WTC11 (cell line): ENCODE measurements at regions not wholly inside any gene's neighbourhood (a gene's known extent, or its start where the extent isn't known, plus 50 kb on each side); places are given as distances from the start of the nearest gene placed in this dataset.

ENCODE experiments used
- ATAC-seq: fragments of 200-7000 bp; cut with Tn5 transposase; 2 replicates; pipeline ENCODE4 v1.10.0; 2021; ENCODE audit warnings: mild to moderate bottlenecking, moderate library complexity
- CTCF ChIA-PET: fragments of 300-600 bp; sonication (Branson Sonifier 250); formaldehyde crosslinking; loops from one replicate; lab custom pipeline; 2021; ENCODE audit warnings: antibody characterized with exemption; lab: Charles Lee
- POLR2A ChIA-PET: fragments of 350-600 bp; sonication (Branson Sonifier 250); formaldehyde crosslinking; loops from one replicate; lab custom pipeline; 2021; ENCODE audit warnings: antibody characterized with exemption; lab: Charles Lee
- DNase-seq: peaks from one replicate; pipeline ENCODE4 v3.0.0; 2021; ENCODE audit warnings: low spot score
- H3K27ac Mint-ChIP-seq: 2 replicates; pipeline ENCODE4 v1.8.0; 2021; ENCODE audit warnings: mixed read lengths
- H3K27me3 Mint-ChIP-seq: 2 replicates; pipeline ENCODE4 v1.8.0; 2021; ENCODE audit warnings: low read depth, mild to moderate bottlenecking, moderate library complexity, mixed read lengths
- H3K36me3 Mint-ChIP-seq: 2 replicates; pipeline ENCODE4 v1.8.0; 2021; ENCODE audit warnings: mixed read lengths
- H3K4me1 Mint-ChIP-seq: 2 replicates; pipeline ENCODE4 v1.8.0; 2022; ENCODE audit warnings: mixed read lengths
- H3K4me3 Mint-ChIP-seq: 2 replicates; pipeline ENCODE4 v1.8.0; 2021; ENCODE audit warnings: mild to moderate bottlenecking, moderate library complexity, mixed read lengths
- H3K9me3 Mint-ChIP-seq: 2 replicates; pipeline ENCODE4 v1.8.0; 2021; ENCODE audit warnings: mixed read lengths
- ATF6 ChIP-seq: sonication (generic); formaldehyde crosslinking; IDR thresholded peaks from 2 replicates; pipeline ENCODE4 v1.8.1; 2023; ENCODE audit warnings: mild to moderate bottlenecking, missing genetic modification reagents
- CREB1 ChIP-seq: sonication (generic); formaldehyde crosslinking; IDR thresholded peaks from 2 replicates; pipeline ENCODE4 v1.8.0; 2023; ENCODE audit warnings: mild to moderate bottlenecking, missing genetic modification reagents
- CREM ChIP-seq: sonication (generic); formaldehyde crosslinking; IDR thresholded peaks from 2 replicates; pipeline ENCODE4 v1.8.1; 2022; ENCODE audit warnings: mild to moderate bottlenecking, missing genetic modification reagents, moderate library complexity
- CTCF ChIP-seq: fragments of 200-600 bp; IDR thresholded peaks from 2 replicates; pipeline ENCODE4 v1.8.0; 2022; ENCODE audit warnings: antibody characterized with exemption
- ETV6 ChIP-seq: sonication (generic); formaldehyde crosslinking; IDR thresholded peaks from 2 replicates; pipeline ENCODE4 v1.8.1; 2022; ENCODE audit warnings: mild to moderate bottlenecking, missing genetic modification reagents
- FOXK1 ChIP-seq: sonication (generic); formaldehyde crosslinking; IDR thresholded peaks from 2 replicates; pipeline ENCODE4 v1.8.0; 2022; ENCODE audit warnings: mild to moderate bottlenecking, moderate library complexity, missing genetic modification reagents
- FOXP1 ChIP-seq: sonication (generic); formaldehyde crosslinking; IDR thresholded peaks from 2 replicates; pipeline ENCODE4 v1.8.0; 2022; ENCODE audit warnings: missing genetic modification reagents, mild to moderate bottlenecking, moderate library complexity, borderline replicate concordance
- FOXP4 ChIP-seq: sonication (generic); formaldehyde crosslinking; IDR thresholded peaks from 2 replicates; pipeline ENCODE4 v1.8.0; 2022; ENCODE audit warnings: mild to moderate bottlenecking, missing genetic modification reagents
- JAZF1 ChIP-seq: fragments of 250-450 bp; sonication (Bioruptor Pico); IDR thresholded peaks from 2 replicates; pipeline ENCODE4 v1.9.0; 2021; ENCODE audit warnings: moderate library complexity, mild to moderate bottlenecking, inconsistent platforms
- JUN ChIP-seq: sonication (generic); formaldehyde crosslinking; IDR thresholded peaks from 2 replicates; pipeline ENCODE4 v1.8.0; 2023; ENCODE audit warnings: mild to moderate bottlenecking, missing genetic modification reagents
- MLX ChIP-seq: sonication (generic); formaldehyde crosslinking; IDR thresholded peaks from 2 replicates; pipeline ENCODE4 v1.8.1; 2023; ENCODE audit warnings: mild to moderate bottlenecking, missing genetic modification reagents, moderate library complexity
- NFATC4 ChIP-seq: fragments of 250-450 bp; sonication (Bioruptor Pico); IDR thresholded peaks from 2 replicates; pipeline ENCODE4 v1.9.0; 2021; ENCODE audit warnings: mild to moderate bottlenecking
- NR1H2 ChIP-seq: sonication (generic); formaldehyde crosslinking; IDR thresholded peaks from 2 replicates; pipeline ENCODE4 v1.9.0; 2021; ENCODE audit warnings: mild to moderate bottlenecking, moderate library complexity, missing genetic modification reagents
- NR2C2 ChIP-seq: sonication (generic); formaldehyde crosslinking; IDR thresholded peaks from 2 replicates; pipeline ENCODE4 v1.8.0; 2022; ENCODE audit warnings: mild to moderate bottlenecking, missing genetic modification reagents
- NR3C1 ChIP-seq: sonication (generic); formaldehyde crosslinking; conservative IDR thresholded peaks from 2 replicates; pipeline ENCODE4 v1.8.1; 2023; ENCODE audit warnings: low read depth, mild to moderate bottlenecking, missing genetic modification reagents
- PRDM15 ChIP-seq: sonication (generic); formaldehyde crosslinking; IDR thresholded peaks from 2 replicates; pipeline ENCODE4 v1.8.0; 2022; ENCODE audit warnings: missing genetic modification reagents
- RELA ChIP-seq: sonication (generic); formaldehyde crosslinking; IDR thresholded peaks from 2 replicates; pipeline ENCODE4 v1.8.1; 2022; ENCODE audit warnings: missing genetic modification reagents, mild to moderate bottlenecking, borderline replicate concordance
- SMAD3 ChIP-seq: sonication (generic); formaldehyde crosslinking; IDR thresholded peaks from 2 replicates; pipeline ENCODE4 v1.8.0; 2022; ENCODE audit warnings: missing genetic modification reagents, mild to moderate bottlenecking, borderline replicate concordance
- SP1 ChIP-seq: sonication (generic); formaldehyde crosslinking; conservative IDR thresholded peaks from 2 replicates; pipeline ENCODE4 v1.8.1; 2022; ENCODE audit warnings: missing genetic modification reagents
- TCF7 ChIP-seq: sonication (generic); formaldehyde crosslinking; IDR thresholded peaks from 2 replicates; pipeline ENCODE4 v1.8.0; 2022; ENCODE audit warnings: mild to moderate bottlenecking, low read depth, missing genetic modification reagents, moderate library complexity
- ZNF138 ChIP-seq: sonication (generic); formaldehyde crosslinking; conservative IDR thresholded peaks from 2 replicates; pipeline ENCODE4 v1.8.1; 2022; ENCODE audit warnings: mild to moderate bottlenecking, moderate library complexity, missing genetic modification reagents
- ZNF219 ChIP-seq: sonication (generic); formaldehyde crosslinking; IDR thresholded peaks from 2 replicates; pipeline ENCODE4 v1.8.0; 2023; ENCODE audit warnings: missing genetic modification reagents, mild to moderate bottlenecking, borderline replicate concordance
- ZNF263 ChIP-seq: sonication (generic); formaldehyde crosslinking; IDR thresholded peaks from 2 replicates; pipeline ENCODE4 v1.8.1; 2022; ENCODE audit warnings: low read depth, mild to moderate bottlenecking, moderate library complexity, missing genetic modification reagents
- ZNF281 ChIP-seq: sonication (generic); formaldehyde crosslinking; IDR thresholded peaks from 2 replicates; pipeline ENCODE4 v1.8.0; 2023; ENCODE audit warnings: mild to moderate bottlenecking, missing genetic modification reagents
- ZNF396 ChIP-seq: fragments of 250-450 bp; sonication (Bioruptor Pico); IDR thresholded peaks from 2 replicates; pipeline ENCODE4 v1.8.0; 2021; ENCODE audit warnings: mild to moderate bottlenecking, moderate library complexity, borderline replicate concordance
- ZNF671 ChIP-seq: fragments of 250-450 bp; sonication (Bioruptor Pico); IDR thresholded peaks from 2 replicates; pipeline ENCODE4 v1.8.0; 2021; ENCODE audit warnings: mild to moderate bottlenecking

- ChIA-PET POLR2A (no interaction called here), CTCF (interaction anchor here (0.6 kb wide), 1 partner anchor 37 kb away, joined by 5 read pairs; no protein-coding TSS in a partner anchor)
- H3K4me1 Mint-ChIP-seq, result peaks cover 8% of the 10 kb centered on the region; the same call in 1 of the 2 replicates
- H3K27ac Mint-ChIP-seq, result no peak overlapping the region
- TF ChIP-seq CREM (no peak), ZNF396 (no peak), SP1 (CRISPR knock-in tag) (no peak), ZNF281 (no peak), ATF6 (CRISPR knock-in tag) (no peak), ZNF263 (CRISPR knock-in tag) (no peak), RELA (no peak), FOXP1 (CRISPR knock-in tag) (no peak), CREB1 (CRISPR knock-in tag) (no peak), MLX (no peak), JUN (CRISPR knock-in tag) (no peak), ZNF219 (CRISPR knock-in tag) (no peak), FOXK1 (CRISPR knock-in tag) (no peak), NR3C1 (CRISPR knock-in tag) (no peak), NR2C2 (CRISPR knock-in tag) (no peak), NFATC4 (CRISPR knock-in tag) (no peak), NR1H2 (CRISPR knock-in tag) (no peak), ZNF138 (CRISPR knock-in tag) (no peak), CTCF (no peak)
- DNase-seq (no peak), ATAC-seq (no peak)
- H3K9me3 Mint-ChIP-seq, result peaks cover 16% of the 10 kb centered on the region
- no peaks in the 10 kb centered on the region for H3K36me3 Mint-ChIP-seq
- H3K27me3 Mint-ChIP-seq, result no peaks in the 10 kb centered on the region; the same call in 1 of the 2 replicates
- no peak overlapping the region for H3K4me3 Mint-ChIP-seq
Measured at GRCh38 chr4:54607067-54607466, 50.7 kb upstream of the KIT start.

GRCh38 chr4:54607521-54607920 is 50.2 kb upstream of the KIT start:
- Mint-ChIP-seq H3K27ac (no peak overlapping the region), H3K36me3 (no peaks in the 10 kb centered on the region), H3K27me3 (no peaks in the 10 kb centered on the region; the same call in 1 of the 2 replicates), H3K9me3 (peaks cover 16% of the 10 kb centered on the region), H3K4me1 (peaks cover 8% of the 10 kb centered on the region; the same call in 1 of the 2 replicates), H3K4me3 (no peak overlapping the region)
- CTCF ChIA-PET, result no interaction called here
- DNase-seq (no peak), ATAC-seq (no peak)
- POLR2A ChIA-PET, result no interaction called here
- TF ChIP-seq FOXP4 (CRISPR knock-in tag), result no peak
- TF ChIP-seq TCF7 (CRISPR knock-in tag), result no peak
- no peak for TF ChIP-seq PRDM15
- TF ChIP-seq SMAD3, result no peak
- no peak for TF ChIP-seq JAZF1 (CRISPR knock-in tag)
- TF ChIP-seq ETV6, result no peak
- no peak for TF ChIP-seq ZNF671 (CRISPR knock-in tag)
